Psoas muscle (tissue), 7 donors: ENCODE measurements at regions not wholly inside any gene's neighbourhood (a gene's known extent, or its start where the extent isn't known, plus 50 kb on each side); places are given as distances from the start of the nearest gene placed in this dataset.

Experiments used
- ATAC-seq, 4 donors: fragments of 200-7000 bp; cut with Tn5 transposase; one replicate each; pipeline ENCODE4 v1.9.1; 2020; ENCODE audit warnings: moderate library complexity in 3 of 4, mild to moderate bottlenecking in 2 of 4
- DNase-seq, 2 donors: peaks; one replicate each; pipeline ENCODE4 v3.0.0-alpha.2; 2020
- H3K27ac ChIP-seq: fragments of 200-600 bp; one replicate; pipeline ENCODE4 v1.8.0; 2022
- H3K27me3 ChIP-seq, 3 donors: fragments of 200-600 bp in 1 of 3; one replicate each; pipeline versions ENCODE4 v1.6.1 to v1.8.0; 2013 to 2022; ENCODE audit warnings: low read length in 2 of 3, mild to moderate bottlenecking in 2 of 3, moderate library complexity in 1 of 3; ENCODE audit not compliant: insufficient read depth in 3 of 3
- H3K36me3 ChIP-seq, 2 donors: fragments of 200-600 bp in 1 of 2; one replicate each; pipeline versions ENCODE4 v1.6.1 to v1.8.0; 2013 to 2022; ENCODE audit warnings: low read depth in 1 of 2, mild to moderate bottlenecking in 1 of 2, moderate library complexity in 1 of 2; ENCODE audit not compliant: insufficient read depth in 1 of 2
- H3K4me1 ChIP-seq: fragments of 200-600 bp; one replicate; pipeline ENCODE4 v1.8.0; 2022
- H3K4me3 ChIP-seq: fragments of 200-600 bp; one replicate; pipeline ENCODE4 v1.8.0; 2022; ENCODE audit warnings: mild to moderate bottlenecking
- H3K9me3 ChIP-seq: fragments of 200-600 bp; one replicate; pipeline ENCODE4 v1.8.0; 2022
- WGBS, 3 donors: extraction: QIAGEN DNeasy Blood & Tissue Kit; methylation state at CpG; one replicate each; pipeline versions ENCODE4 v1.1.6 to v1.1.7; 2013; 5-methylcytosine and 5-hydroxymethylcytosine counted together
- intact Hi-C, 2 donors: fragments of 100-400 bp; cut with DNase I; formaldehyde crosslinking; loops; one replicate each; pipeline versions ENCODE4 v1.11.0 to v1.14.2; 2022
- TF ChIP-seq, protein P1 (sequence below): fragments of 200-600 bp; IDR thresholded peaks from one replicate; pipeline ENCODE4 v1.8.0; 2022; ENCODE audit warnings: antibody characterized with exemption
- donor health status: healthy with polysubstance abuse.
- donor health status: DM: no; HTN: no; CAD: no; lungs with moderate emphysema.
- donor health status: Bipolar disorder and iron deficiency.
- donor health status: healthy.
- donor health status: DM: yes; HTN: yes; CAD: no.
- donor health status: DM: no; HTN: no; CAD: no.
- donor health status: DM: yes; HTN: yes; CAD: no.

DNA sequence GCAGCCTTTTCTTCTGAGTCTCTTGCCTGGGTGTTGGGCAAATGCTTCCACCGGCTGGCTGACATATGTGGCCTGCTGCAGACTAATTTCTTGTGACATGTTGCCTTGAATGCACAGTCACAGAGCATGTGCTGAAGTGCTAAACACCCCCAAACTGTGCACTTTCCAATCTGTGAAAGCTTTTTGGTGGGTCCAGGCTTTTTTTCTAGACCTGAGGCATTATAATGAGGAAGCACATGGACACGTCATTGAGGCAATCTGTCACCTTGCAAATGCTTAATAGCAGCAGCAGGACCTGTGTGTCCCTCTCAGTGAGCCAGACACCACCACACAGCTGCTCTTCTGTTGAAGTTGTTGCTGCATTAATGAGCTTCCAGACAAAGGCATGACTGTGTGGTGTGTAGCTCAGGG lies 274.7 kb downstream of the ELAVL2 start:
- H3K4me3 ChIP-seq, result no peak overlapping the region
- H3K27ac ChIP-seq, result no peak overlapping the region
- ATAC-seq, result no peak
- 53 to 70% (median 68%) methylated on average over 2 of the region's 2 CpGs for WGBS, 3 donors
- TF ChIP-seq, protein P1, sequence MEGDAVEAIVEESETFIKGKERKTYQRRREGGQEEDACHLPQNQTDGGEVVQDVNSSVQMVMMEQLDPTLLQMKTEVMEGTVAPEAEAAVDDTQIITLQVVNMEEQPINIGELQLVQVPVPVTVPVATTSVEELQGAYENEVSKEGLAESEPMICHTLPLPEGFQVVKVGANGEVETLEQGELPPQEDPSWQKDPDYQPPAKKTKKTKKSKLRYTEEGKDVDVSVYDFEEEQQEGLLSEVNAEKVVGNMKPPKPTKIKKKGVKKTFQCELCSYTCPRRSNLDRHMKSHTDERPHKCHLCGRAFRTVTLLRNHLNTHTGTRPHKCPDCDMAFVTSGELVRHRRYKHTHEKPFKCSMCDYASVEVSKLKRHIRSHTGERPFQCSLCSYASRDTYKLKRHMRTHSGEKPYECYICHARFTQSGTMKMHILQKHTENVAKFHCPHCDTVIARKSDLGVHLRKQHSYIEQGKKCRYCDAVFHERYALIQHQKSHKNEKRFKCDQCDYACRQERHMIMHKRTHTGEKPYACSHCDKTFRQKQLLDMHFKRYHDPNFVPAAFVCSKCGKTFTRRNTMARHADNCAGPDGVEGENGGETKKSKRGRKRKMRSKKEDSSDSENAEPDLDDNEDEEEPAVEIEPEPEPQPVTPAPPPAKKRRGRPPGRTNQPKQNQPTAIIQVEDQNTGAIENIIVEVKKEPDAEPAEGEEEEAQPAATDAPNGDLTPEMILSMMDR, result no peak
- no peaks in the 10 kb centered on the region for H3K9me3 ChIP-seq
- no peaks in the 10 kb centered on the region for H3K4me1 ChIP-seq
- intact Hi-C loops, result no loop called here
- no peaks in the 10 kb centered on the region for H3K36me3 ChIP-seq
- H3K27me3 ChIP-seq, result no peaks in the 10 kb centered on the region
- DNase-seq, result no peak

DNA sequence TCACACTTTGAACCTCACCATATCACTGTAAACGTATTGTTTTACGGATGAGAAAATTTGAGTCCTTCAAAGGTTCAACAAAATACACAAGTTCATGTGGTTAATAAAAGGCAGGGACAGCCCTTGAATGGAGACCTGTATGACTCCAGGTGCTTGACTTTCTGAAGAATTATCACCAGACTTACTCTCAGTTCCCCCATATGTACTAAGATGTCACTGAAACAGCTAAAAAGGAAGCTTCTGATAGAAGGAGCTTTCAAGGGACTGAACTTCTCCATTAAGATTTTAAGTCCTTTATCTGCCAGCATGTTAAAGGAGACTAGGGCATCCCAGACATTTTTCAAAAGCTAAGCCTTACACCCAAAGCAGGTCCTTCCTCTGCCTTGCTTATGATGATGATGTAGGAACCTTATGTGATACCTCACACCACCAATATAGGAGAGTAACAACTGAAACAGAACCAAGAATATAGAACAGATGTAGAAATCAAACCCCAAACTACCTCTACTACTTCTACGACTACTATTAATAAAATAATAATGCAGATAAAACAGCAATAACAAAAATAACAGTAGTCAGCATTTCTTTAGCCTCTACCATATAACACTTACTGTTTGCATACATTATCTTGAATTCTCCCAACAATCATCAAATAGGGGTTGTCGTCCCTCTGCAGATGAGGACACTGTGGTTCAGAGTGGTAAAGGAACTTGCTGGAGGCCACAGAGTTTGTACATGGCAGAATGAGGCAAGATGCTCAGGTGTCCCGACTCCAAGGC lies 273.9 kb downstream of the ELAVL2 start:
- DNase-seq, result no peak
- ATAC-seq, result no peak
- no peaks in the 10 kb centered on the region for H3K27me3 ChIP-seq
- WGBS, 3 donors, result 81 to 85% (median 84%) methylated on average over 5 of the region's 5 CpGs
- intact Hi-C loops, result no loop called here
- no peaks in the 10 kb centered on the region for H3K4me1 ChIP-seq
- H3K9me3 ChIP-seq, result no peaks in the 10 kb centered on the region
- no peak overlapping the region for H3K4me3 ChIP-seq
- no peaks in the 10 kb centered on the region for H3K36me3 ChIP-seq
- TF ChIP-seq, protein P1, result no peak
- no peak overlapping the region for H3K27ac ChIP-seq

DNA sequence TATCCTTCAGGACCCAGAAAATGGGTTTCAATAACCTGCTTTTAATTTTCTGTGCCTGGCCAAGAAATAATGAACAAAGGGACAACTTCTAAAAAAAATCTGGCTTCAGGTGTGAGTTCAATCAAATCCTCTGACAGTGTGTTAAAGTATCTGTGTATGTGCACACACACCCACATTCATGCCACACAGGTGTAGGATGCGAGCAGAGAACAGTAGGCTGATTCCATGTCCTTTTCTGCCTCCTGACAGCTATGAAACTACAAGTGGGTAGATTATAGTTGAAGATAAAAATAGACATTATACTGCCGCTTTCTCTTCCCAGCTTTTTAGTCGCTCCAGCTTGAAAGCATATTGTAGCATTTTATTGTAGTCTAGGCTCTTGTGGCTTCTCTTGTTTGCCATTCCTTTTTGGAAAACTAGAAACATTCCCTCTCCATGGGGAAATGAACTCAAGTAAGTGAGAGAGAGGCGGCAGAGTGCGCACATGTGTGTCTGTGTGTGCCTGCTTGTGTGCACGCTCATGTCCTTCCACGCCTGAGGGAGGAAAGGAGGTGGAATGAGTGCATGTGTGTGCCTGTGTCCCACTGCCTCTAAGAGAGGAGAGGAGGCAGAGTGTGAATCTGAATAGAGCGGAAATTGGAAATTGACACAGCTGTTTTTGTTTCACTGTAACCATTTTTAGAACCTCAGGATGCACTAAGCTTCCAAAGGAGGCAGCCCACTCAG lies 273.0 kb downstream of the ELAVL2 start:
- WGBS, 3 donors, result 76 to 81% (median 79%) methylated on average over 8 of the region's 8 CpGs
- intact Hi-C loops, result loop anchor here in 1 of 2 donors (1.0 kb wide), 1 partner anchor 26 kb away; no protein-coding TSS in a partner anchor
- Histone ChIP-seq H3K4me1 (no peaks in the 10 kb centered on the region), H3K27ac (no peak overlapping the region), H3K36me3 (no peaks in the 10 kb centered on the region), H3K9me3 (no peaks in the 10 kb centered on the region), H3K4me3 (no peak overlapping the region), H3K27me3 (peaks cover 0 to 3% (median 0%) of the 10 kb centered on the region in 3 donors)
- no peak for ATAC-seq
- no peak for DNase-seq
- TF ChIP-seq, protein P1, result no peak

DNA sequence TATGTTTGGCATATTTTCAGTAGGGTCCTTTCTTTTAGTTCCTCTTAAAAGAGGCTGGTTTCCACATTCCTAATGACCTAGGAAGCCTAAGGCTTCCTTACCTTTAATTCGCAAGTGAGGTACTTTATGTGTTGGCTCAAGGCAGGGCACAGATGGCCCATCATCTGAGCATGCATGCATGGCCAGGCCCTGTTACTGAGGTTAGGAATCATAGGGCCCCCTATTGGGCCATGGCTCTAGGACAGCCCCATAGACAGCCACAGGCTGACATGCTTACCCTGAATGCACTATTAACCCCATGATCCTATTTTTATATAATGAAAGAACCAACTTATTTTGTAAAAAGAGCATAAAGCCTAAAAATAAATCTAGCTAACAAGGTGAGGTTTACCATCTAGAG lies 271.4 kb downstream of the ELAVL2 start:
- WGBS, 3 donors, result 93 to 100% (median 95%) methylated on average over 1 of the region's 1 CpG
- intact Hi-C loops, result no loop called here
- Histone ChIP-seq H3K27me3 (peaks cover 0 to 3% (median 0%) of the 10 kb centered on the region in 3 donors), H3K36me3 (no peaks in the 10 kb centered on the region), H3K4me1 (no peaks in the 10 kb centered on the region), H3K9me3 (peaks cover 6% of the 10 kb centered on the region), H3K4me3 (no peak overlapping the region), H3K27ac (no peak overlapping the region)
- no peak for ATAC-seq
- no peak for DNase-seq
- TF ChIP-seq, protein P1, result no peak
